Peyer's patch (tissue), 4 donors: ENCODE measurements at regions not wholly inside any gene's neighbourhood (a gene's known extent, or its start where the extent isn't known, plus 50 kb on each side); places are given as distances from the start of the nearest gene placed in this dataset.

Experiments
- POLR2A ChIP-seq, 2 donors: fragments of 450-650 bp; IDR thresholded peaks; one replicate each; pipeline ENCODE4 v1.5.1; 2017; ENCODE audit warnings: antibody characterized with exemption in 2 of 2, mild to moderate bottlenecking in 2 of 2, moderate library complexity in 2 of 2
- TF ChIP-seq, protein P1 (sequence below), 6 experiments: fragments of 450-650 bp in 4 of 6; fragments of 200-600 bp in 2 of 6; sonication (generic) in 1 of 6; IDR thresholded peaks; one replicate each; pipeline ENCODE4 v1.5.1; 2017 to 2019; ENCODE audit warnings: antibody characterized with exemption in 6 of 6, mild to moderate bottlenecking in 3 of 6, moderate library complexity in 1 of 6

DNA sequence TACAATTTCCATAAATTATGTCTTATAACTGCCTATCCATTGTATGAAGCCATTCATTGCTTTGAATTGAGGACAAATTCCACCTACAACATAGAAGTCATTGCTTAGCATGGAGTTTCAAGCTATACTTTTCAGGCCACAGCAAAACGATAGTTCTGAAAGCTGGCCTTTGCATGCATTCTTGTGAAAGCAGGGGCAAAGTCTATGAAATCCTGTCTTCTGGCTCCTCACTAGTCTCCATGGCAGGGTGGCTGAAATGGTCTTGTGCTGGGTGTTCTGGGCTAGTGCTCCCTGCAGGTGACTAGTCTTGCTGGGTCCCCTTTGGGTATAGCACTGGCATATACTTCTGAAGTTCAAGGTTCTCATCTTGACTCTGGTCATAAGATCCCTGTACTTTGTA lies 353.9 kb upstream of the ZNF608 start:
- TF ChIP-seq, protein P1, sequence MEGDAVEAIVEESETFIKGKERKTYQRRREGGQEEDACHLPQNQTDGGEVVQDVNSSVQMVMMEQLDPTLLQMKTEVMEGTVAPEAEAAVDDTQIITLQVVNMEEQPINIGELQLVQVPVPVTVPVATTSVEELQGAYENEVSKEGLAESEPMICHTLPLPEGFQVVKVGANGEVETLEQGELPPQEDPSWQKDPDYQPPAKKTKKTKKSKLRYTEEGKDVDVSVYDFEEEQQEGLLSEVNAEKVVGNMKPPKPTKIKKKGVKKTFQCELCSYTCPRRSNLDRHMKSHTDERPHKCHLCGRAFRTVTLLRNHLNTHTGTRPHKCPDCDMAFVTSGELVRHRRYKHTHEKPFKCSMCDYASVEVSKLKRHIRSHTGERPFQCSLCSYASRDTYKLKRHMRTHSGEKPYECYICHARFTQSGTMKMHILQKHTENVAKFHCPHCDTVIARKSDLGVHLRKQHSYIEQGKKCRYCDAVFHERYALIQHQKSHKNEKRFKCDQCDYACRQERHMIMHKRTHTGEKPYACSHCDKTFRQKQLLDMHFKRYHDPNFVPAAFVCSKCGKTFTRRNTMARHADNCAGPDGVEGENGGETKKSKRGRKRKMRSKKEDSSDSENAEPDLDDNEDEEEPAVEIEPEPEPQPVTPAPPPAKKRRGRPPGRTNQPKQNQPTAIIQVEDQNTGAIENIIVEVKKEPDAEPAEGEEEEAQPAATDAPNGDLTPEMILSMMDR (IDR thresholded peaks at IDR 0.05), result no peak
- no peak for TF ChIP-seq POLR2A (IDR thresholded peaks at IDR 0.05)
